Uterus (tissue), 3 donors: ENCODE measurements at regions not wholly inside any gene's neighbourhood (a gene's known extent, or its start where the extent isn't known, plus 50 kb on each side); places are given as distances from the start of the nearest gene placed in this dataset.

Source experiments
- DNase-seq, 2 donors: peaks; one replicate each; pipeline ENCODE4 v3.0.0-alpha.2; 2019 to 2020
- H3K27ac ChIP-seq, 2 donors: fragments of 200-600 bp; sonication (generic); 1 replicate in 1 of 2; 2 replicates in 1 of 2; pipeline ENCODE4 v1.5.1; 2016 to 2018
- H3K27me3 ChIP-seq, 2 donors: fragments of 200-600 bp; sonication (generic); one replicate each; pipeline ENCODE4 v1.5.1; 2018 to 2019; ENCODE audit warnings: control low read depth in 1 of 2
- H3K36me3 ChIP-seq, 2 donors: fragments of 200-600 bp; sonication (generic); one replicate each; pipeline ENCODE4 v1.5.1; 2019; ENCODE audit warnings: control low read depth in 1 of 2
- H3K4me1 ChIP-seq, 2 donors: fragments of 200-600 bp; sonication (generic); one replicate each; pipeline ENCODE4 v1.5.1; 2018 to 2019; ENCODE audit warnings: control low read depth in 1 of 2
- H3K4me3 ChIP-seq, 2 donors: fragments of 200-600 bp; sonication (generic); 1 replicate in 1 of 2; 2 replicates in 1 of 2; pipeline ENCODE4 v1.5.1; 2018 to 2019; ENCODE audit warnings: mild to moderate bottlenecking in 1 of 2
- H3K9me3 ChIP-seq, 2 donors: fragments of 200-600 bp; sonication (generic); one replicate each; pipeline ENCODE4 v1.5.1; 2019; ENCODE audit warnings: control low read depth in 1 of 2
- CTCF ChIP-seq, 4 experiments: fragments of 200-600 bp in 2 of 4; fragments of 450-650 bp in 2 of 4; sonication (generic) in 2 of 4; IDR thresholded peaks; one replicate each; pipeline ENCODE4 v1.5.1; 2016 to 2019; ENCODE audit warnings: antibody characterized with exemption in 4 of 4, mild to moderate bottlenecking in 2 of 4, moderate library complexity in 1 of 4
- POLR2A ChIP-seq, 2 donors: fragments of 450-650 bp; IDR thresholded peaks; one replicate each; pipeline ENCODE4 v1.6.1; 2016; ENCODE audit warnings: antibody characterized with exemption in 2 of 2, mild to moderate bottlenecking in 1 of 2, moderate library complexity in 1 of 2
- intact Hi-C: fragments of 100-400 bp; cut with DNase I; formaldehyde crosslinking; loops from one replicate; pipeline ENCODE4 v1.15.1; 2023; ENCODE audit warnings: low total_unique reads
- donor health status: DM: yes; HTN: yes; CAD: no.

- TF ChIP-seq POLR2A (IDR thresholded peaks at IDR 0.05) (no peak), CTCF (IDR thresholded peaks at IDR 0.05) (no peak)
- H3K27ac ChIP-seq: no peak overlapping the region
These were observed 118.2 kb downstream of the VCX2 start for GRCh38 chrX:8052909-8053308.

GRCh38 chrX:8049827-8050226, 121.2 kb downstream of the VCX2 start:
- no peaks in the 10 kb centered on the region for H3K9me3 ChIP-seq
- DNase-seq: no peak
- intact Hi-C loops: loop anchor here (10.0 kb wide), 1 partner anchor 55 kb away; no protein-coding TSS in a partner anchor
- no peaks in the 10 kb centered on the region for H3K27me3 ChIP-seq
- no peaks in the 10 kb centered on the region for H3K36me3 ChIP-seq
- TF ChIP-seq CTCF (IDR thresholded peaks at IDR 0.05) (no peak), POLR2A (IDR thresholded peaks at IDR 0.05) (no peak)
- no peak overlapping the region for H3K4me3 ChIP-seq
- no peaks in the 10 kb centered on the region for H3K4me1 ChIP-seq
- H3K27ac ChIP-seq: no peak overlapping the region

More at GRCh38 chrX:8052909-8053308, 118.2 kb downstream of the VCX2 start:
- no peaks in the 10 kb centered on the region for H3K4me1 ChIP-seq
- H3K4me3 ChIP-seq: no peak overlapping the region
- H3K36me3 ChIP-seq: no peaks in the 10 kb centered on the region
- no peak for DNase-seq
- no peaks in the 10 kb centered on the region for H3K9me3 ChIP-seq
- no peaks in the 10 kb centered on the region for H3K27me3 ChIP-seq
- intact Hi-C loops: no loop called here

- no peak for TF ChIP-seq CTCF (IDR thresholded peaks at IDR 0.05)
- no peak for TF ChIP-seq POLR2A (IDR thresholded peaks at IDR 0.05)
- Histone ChIP-seq H3K27ac (no peak overlapping the region), H3K4me3 (no peak overlapping the region), H3K9me3 (no peaks in the 10 kb centered on the region), H3K27me3 (no peaks in the 10 kb centered on the region), H3K36me3 (no peaks in the 10 kb centered on the region), H3K4me1 (no peaks in the 10 kb centered on the region)
- intact Hi-C loops: loop anchor here (10.0 kb wide), 1 partner anchor 56 kb away; no protein-coding TSS in a partner anchor
- DNase-seq: no peak
These were observed 121.3 kb upstream of the PNPLA4 start for GRCh38 chrX:8048466-8048865.

GRCh38 chrX:8044947-8045346, 117.7 kb upstream of the PNPLA4 start:
- TF ChIP-seq CTCF (IDR thresholded peaks at IDR 0.05) (no peak), POLR2A (IDR thresholded peaks at IDR 0.05) (no peak)
- Histone ChIP-seq H3K9me3 (no peaks in the 10 kb centered on the region), H3K27ac (no peak overlapping the region), H3K4me1 (no peaks in the 10 kb centered on the region), H3K27me3 (no peaks in the 10 kb centered on the region), H3K36me3 (no peaks in the 10 kb centered on the region), H3K4me3 (no peak overlapping the region)
- intact Hi-C loops: loop anchor here (10.0 kb wide), 1 partner anchor 60 kb away; no protein-coding TSS in a partner anchor
- no peak for DNase-seq

GRCh38 chrX:8043546-8043945, 116.3 kb upstream of the PNPLA4 start:
- TF ChIP-seq POLR2A (IDR thresholded peaks at IDR 0.05) (no peak), CTCF (IDR thresholded peaks at IDR 0.05) (no peak)
- H3K9me3 ChIP-seq: no peaks in the 10 kb centered on the region
- no peaks in the 10 kb centered on the region for H3K4me1 ChIP-seq
- no peak overlapping the region for H3K27ac ChIP-seq
- DNase-seq: no peak
- no peak overlapping the region for H3K4me3 ChIP-seq
- H3K27me3 ChIP-seq: no peaks in the 10 kb centered on the region
- intact Hi-C loops: loop anchor here (10.0 kb wide), 1 partner anchor 61 kb away; no protein-coding TSS in a partner anchor
- no peaks in the 10 kb centered on the region for H3K36me3 ChIP-seq
